GM12878 (cell line): ENCODE measurements at regions not wholly inside any gene's neighbourhood (a gene's known extent, or its start where the extent isn't known, plus 50 kb on each side); places are given as distances from the start of the nearest gene placed in this dataset.

ENCODE experiments used
- ATAC-seq: fragments of 200-7000 bp; cut with Tn5 transposase; 3 replicates; pipeline ENCODE4 v1.9.1; 2020; ENCODE audit warnings: mild to moderate bottlenecking, moderate library complexity
- BruUV-seq: library from RNA; stranded (reverse); fragments of 400-500 nt; replicated peaks from 2 replicates; lab custom pipeline; 2021; lab: Mats Ljungman, UMichigan
- CTCF ChIA-PET: fragments of 300-600 bp; sonication (Branson Sonifier 250); formaldehyde crosslinking; extraction: SDS; loops from one replicate; lab custom pipeline; 2021; ENCODE audit warnings: inconsistent platforms; lab: Yijun Ruan, JAX
- POLR2A ChIA-PET: fragments of 350-600 bp; formaldehyde crosslinking; extraction: SDS; loops from one replicate; lab custom pipeline; 2021; ENCODE audit warnings: inconsistent platforms; lab: Charles Lee
- RAD21 ChIA-PET: fragments of 300-600 bp; sonication (Branson Sonifier 250); formaldehyde crosslinking; loops from one replicate; lab custom pipeline; 2023; ENCODE audit warnings: antibody characterized with exemption; ENCODE audit not compliant: unreplicated experiment; lab: Charles Lee
- SMC1A ChIA-PET: fragments of 300-600 bp; sonication (Branson Sonifier 250); formaldehyde crosslinking; loops from one replicate; lab custom pipeline; 2023; ENCODE audit not compliant: unreplicated experiment, uncharacterized antibody; lab: Charles Lee
- DNase-seq: peaks from one replicate; pipeline ENCODE4 v3.0.0-alpha.2; 2011; ENCODE audit warnings: low read depth, low spot score
- FAIRE-seq: peaks from 3 replicates; lab custom pipeline; 2011; peaks lifted over from hg19 to GRCh38; lab: Jason Lieb, UNC
- H2AFZ ChIP-seq: 2 replicates; pipeline ENCODE4 v1.6.0; 2011; ENCODE audit warnings: low read depth, low read length, control low read depth; ENCODE audit not compliant: control insufficient read depth
- H3K27ac ChIP-seq: 2 replicates; pipeline ENCODE4 v1.5.1; 2011; ENCODE audit warnings: control low read depth; ENCODE audit not compliant: control insufficient read depth, insufficient read depth
- H3K27me3 ChIP-seq, 2 experiments: replicated peaks in 1 of 2; 2 replicates each; pipeline versions ENCODE4 v1.6.0 to v1.6.1; 2011; ENCODE audit warnings: low read length in 1 of 2; ENCODE audit not compliant: control insufficient read depth in 2 of 2, insufficient read depth in 2 of 2
- H3K36me3 ChIP-seq, 2 experiments: 2 replicates each; pipeline ENCODE4 v1.5.1; 2011; ENCODE audit warnings: low read length in 1 of 2; ENCODE audit not compliant: control insufficient read depth in 2 of 2, insufficient read depth in 2 of 2
- H3K4me1 ChIP-seq: 2 replicates; pipeline ENCODE4 v1.6.1; 2011; ENCODE audit warnings: mild to moderate bottlenecking, low read length, moderate library complexity, mixed read lengths; ENCODE audit not compliant: control insufficient read depth, insufficient read depth
- H3K4me2 ChIP-seq: 2 replicates; pipeline ENCODE4 v1.6.0; 2011; ENCODE audit warnings: control low read depth; ENCODE audit not compliant: control insufficient read depth, insufficient read depth
- H3K4me3 ChIP-seq: fragments of 200-600 bp; sonication (generic); 2 replicates; pipeline ENCODE4 v1.5.1; 2016
- H3K79me2 ChIP-seq: 2 replicates; pipeline ENCODE4 v1.6.0; 2011; ENCODE audit warnings: low read length; ENCODE audit not compliant: control insufficient read depth, insufficient read depth
- H3K9ac ChIP-seq: 2 replicates; pipeline ENCODE4 v1.8.0; 2011; ENCODE audit warnings: low read length, control low read depth, mixed read lengths; ENCODE audit not compliant: control insufficient read depth, insufficient read depth
- H3K9me3 ChIP-seq: replicated peaks from 3 replicates; pipeline ENCODE4 v1.5.1; 2011; ENCODE audit warnings: mild to moderate bottlenecking, low read length; ENCODE audit not compliant: control insufficient read depth, insufficient read depth
- H4K20me1 ChIP-seq: 2 replicates; pipeline ENCODE4 v1.6.0; 2011; ENCODE audit not compliant: control insufficient read depth, insufficient read depth
- DPF2 ChIP-seq: fragments of 450-650 bp; IDR thresholded peaks from 2 replicates; pipeline ENCODE4 v1.6.1; 2017; ENCODE audit warnings: mild to moderate bottlenecking
- ELK1 ChIP-seq: IDR thresholded peaks from 2 replicates; pipeline ENCODE4 v1.6.1; 2012; ENCODE audit warnings: low read depth, low read length, improper control_type of control experiment
- FOS ChIP-seq: IDR thresholded peaks from 3 replicates; pipeline ENCODE4 v1.6.1; 2011; ENCODE audit warnings: borderline replicate concordance; ENCODE audit not compliant: insufficient read length; ENCODE audit errors: extremely low read depth
- IRF3 ChIP-seq: fragments of 450-650 bp; IDR thresholded peaks from 2 replicates; pipeline ENCODE4 v1.6.1; 2014; ENCODE audit warnings: mild to moderate bottlenecking
- MEF2A ChIP-seq: IDR thresholded peaks from 2 replicates; pipeline ENCODE4 v1.6.1; 2011; ENCODE audit warnings: low read depth, mild to moderate bottlenecking, low read length, moderate library complexity; ENCODE audit not compliant: insufficient read depth
- MTA2 ChIP-seq: fragments of 450-650 bp; IDR thresholded peaks from 2 replicates; pipeline ENCODE4 v1.6.1; 2016; ENCODE audit warnings: low read depth, mild to moderate bottlenecking, moderate library complexity
- PKNOX1 ChIP-seq: fragments of 450-650 bp; IDR thresholded peaks from 2 replicates; pipeline ENCODE4 v1.6.1; 2016; ENCODE audit warnings: mild to moderate bottlenecking
- RAD51 ChIP-seq: fragments of 450-650 bp; IDR thresholded peaks from 2 replicates; pipeline ENCODE4 v1.6.1; 2016; ENCODE audit warnings: moderate library complexity, mild to moderate bottlenecking, inconsistent platforms
- YY1 ChIP-seq: IDR thresholded peaks from 2 replicates; pipeline ENCODE4 v1.6.1; 2011; ENCODE audit warnings: low read depth, mild to moderate bottlenecking, low read length
- ZBED1 ChIP-seq: IDR thresholded peaks from 2 replicates; pipeline ENCODE4 v1.6.1; 2016; ENCODE audit warnings: borderline replicate concordance
- ZBTB40 ChIP-seq: fragments of 450-650 bp; IDR thresholded peaks from 2 replicates; pipeline ENCODE4 v1.6.1; 2016; ENCODE audit warnings: mild to moderate bottlenecking, moderate library complexity, borderline replicate concordance
- ZNF687 ChIP-seq: fragments of 450-650 bp; IDR thresholded peaks from 2 replicates; pipeline ENCODE4 v1.6.1; 2017; ENCODE audit warnings: mild to moderate bottlenecking, moderate library complexity
- WGBS: methylation state at CpG from one replicate; pipeline ENCODE4 v1.1.6; 2016; ENCODE audit warnings: low lambda C conversion rate; ENCODE audit not compliant: insufficient replicate concordance, insufficient coverage; ENCODE audit errors: missing lambda C conversion rate; 5-methylcytosine and 5-hydroxymethylcytosine counted together
- in situ Hi-C: fragments of 300-500 bp; cut with MboI; formaldehyde crosslinking; loops from 9 replicates; pipeline ENCODE4 v1.14.3; 2018; ENCODE audit warnings: mixed read lengths
- intact Hi-C: fragments of 100-400 bp; cut with micrococcal nuclease; formaldehyde crosslinking; loops from one replicate; pipeline ENCODE4 v1.14.2; 2022; ENCODE audit not compliant: unreplicated experiment

DNA sequence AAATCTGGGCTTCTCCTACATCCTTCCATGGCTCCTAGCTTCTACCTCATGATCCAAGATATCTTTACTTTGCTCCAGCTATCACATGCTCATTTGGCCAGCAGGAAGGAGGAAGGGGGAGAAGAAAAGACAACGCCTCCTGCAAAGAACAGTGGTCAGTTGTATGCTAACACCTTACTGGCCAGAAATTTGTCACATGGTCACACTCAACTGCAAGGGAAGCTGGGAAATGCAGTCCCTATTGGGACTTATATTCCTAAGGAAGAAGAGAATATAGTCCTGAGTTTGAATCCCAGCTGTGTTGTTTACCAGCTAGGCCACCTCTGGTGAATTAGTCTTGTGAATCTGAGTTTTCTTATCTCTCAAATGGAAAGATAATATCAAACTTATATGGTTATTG lies 272.0 kb downstream of the BLID start:
- no peaks in the 10 kb centered on the region for H3K9me3 ChIP-seq
- ChIA-PET SMC1A (interaction anchor here (0.7 kb wide), 1 partner anchor 143 kb away, joined by 3 read pairs; no protein-coding TSS in a partner anchor), RAD21 (no interaction called here), CTCF (interaction anchor here (0.7 to 0.9 kb wide), 2 partner anchors 15 to 371 kb away, joined by 3 read pairs; no protein-coding TSS in a partner anchor), POLR2A (interaction anchor here (0.6 kb wide), 1 partner anchor 174 kb away, joined by 4 read pairs; no protein-coding TSS in a partner anchor)
- intact Hi-C loops (no loop called here), in situ Hi-C loops (no loop called here)
- H3K4me3 ChIP-seq, result no peak overlapping the region
- TF ChIP-seq YY1 (no peak), IRF3 (no peak), ZBED1 (no peak), DPF2 (no peak), ZNF687 (no peak), PKNOX1 (no peak), MTA2 (no peak), ELK1 (no peak), FOS (no peak), MEF2A (no peak), ZBTB40 (no peak), RAD51 (no peak)
- WGBS, result 0% methylated on average over 1 of the region's 1 CpG
- no peak overlapping the region for H2AFZ ChIP-seq
- no peaks in the 10 kb centered on the region for H3K4me1 ChIP-seq
- H3K9ac ChIP-seq, result no peak overlapping the region
- H3K36me3 ChIP-seq, result no peaks in the 10 kb centered on the region
- H3K27ac ChIP-seq, result no peak overlapping the region
- no peak overlapping the region for H3K4me2 ChIP-seq
- BruUV-seq, result no TSS peak
- H3K79me2 ChIP-seq, result no peaks in the 10 kb centered on the region
- no peak for DNase-seq
- no peak for FAIRE-seq
- no peak for ATAC-seq
- no peaks in the 10 kb centered on the region for H3K27me3 ChIP-seq
- H4K20me1 ChIP-seq, result no peaks in the 10 kb centered on the region
